WERI-Rb-1 (cell line): ENCODE measurements at regions not wholly inside any gene's neighbourhood (a gene's known extent, or its start where the extent isn't known, plus 50 kb on each side); places are given as distances from the start of the nearest gene placed in this dataset.

ENCODE experiments used
- DNase-seq: peaks from one replicate; pipeline ENCODE4 v3.0.0-alpha.2; 2020
- H3K27ac ChIP-seq: fragments of 250-450 bp; sonication (Bioruptor Pico); 2 replicates; pipeline ENCODE4 v1.5.1; 2020; ENCODE audit warnings: mild to moderate bottlenecking, moderate library complexity
- H3K27me3 ChIP-seq: fragments of 250-450 bp; sonication (Bioruptor Pico); 2 replicates; pipeline ENCODE4 v1.5.1; 2021; ENCODE audit warnings: mild to moderate bottlenecking, low read depth, moderate library complexity; ENCODE audit not compliant: insufficient read depth, severe bottlenecking
- H3K36me3 ChIP-seq: fragments of 250-450 bp; sonication (Bioruptor Pico); 2 replicates; pipeline ENCODE4 v1.5.1; 2020; ENCODE audit warnings: mild to moderate bottlenecking, moderate library complexity
- H3K4me3 ChIP-seq: 2 replicates; pipeline ENCODE4 v1.5.1; 2011; ENCODE audit warnings: low read depth, mild to moderate bottlenecking, control low read depth, low read length
- H3K9me3 ChIP-seq: fragments of 250-450 bp; sonication (Bioruptor Pico); 2 replicates; pipeline ENCODE4 v1.5.1; 2021; ENCODE audit warnings: mild to moderate bottlenecking, moderate library complexity; ENCODE audit not compliant: severe bottlenecking
- CTCF ChIP-seq: IDR thresholded peaks from 2 replicates; pipeline ENCODE4 v1.5.1; 2011; ENCODE audit warnings: low read depth, mild to moderate bottlenecking, control low read depth, inconsistent platforms, low read length

GRCh38 chr13:31972453-31972852 is 59.1 kb upstream of the FRY start:
- no peak overlapping the region for H3K27ac ChIP-seq
- no peaks in the 10 kb centered on the region for H3K9me3 ChIP-seq
- H3K4me3 ChIP-seq = no peak overlapping the region
- no peak for DNase-seq
- H3K36me3 ChIP-seq = peaks cover 3% of the 10 kb centered on the region
- no peaks in the 10 kb centered on the region for H3K27me3 ChIP-seq
- TF ChIP-seq CTCF = no peak

GRCh38 chr13:31978021-31978420 is 53.6 kb upstream of the FRY start:
- TF ChIP-seq CTCF = no peak
- H3K36me3 ChIP-seq = no peaks in the 10 kb centered on the region
- no peak for DNase-seq
- no peaks in the 10 kb centered on the region for H3K9me3 ChIP-seq
- H3K27me3 ChIP-seq = no peaks in the 10 kb centered on the region
- H3K4me3 ChIP-seq = no peak overlapping the region
- no peak overlapping the region for H3K27ac ChIP-seq

- H3K9me3 ChIP-seq = no peaks in the 10 kb centered on the region
- no peaks in the 10 kb centered on the region for H3K36me3 ChIP-seq
- no peak for TF ChIP-seq CTCF
- no peak overlapping the region for H3K4me3 ChIP-seq
- DNase-seq = no peak
- H3K27ac ChIP-seq = no peak overlapping the region
- no peaks in the 10 kb centered on the region for H3K27me3 ChIP-seq
Observed at GRCh38 chr13:31980830-31981229, 50.7 kb upstream of the FRY start.
